SH-SY5Y (cell line): ENCODE measurements at regions not wholly inside any gene's neighbourhood (a gene's known extent, or its start where the extent isn't known, plus 50 kb on each side); places are given as distances from the start of the nearest gene placed in this dataset.

ENCODE experiments used
- GATA2 ChIP-seq: IDR thresholded peaks from 2 replicates; pipeline ENCODE4 v1.6.1; 2011; ENCODE audit warnings: mild to moderate bottlenecking, low read depth, low read length
- GATA3 ChIP-seq: IDR thresholded peaks from 2 replicates; pipeline ENCODE4 v1.6.1; 2011; ENCODE audit warnings: low read depth, mild to moderate bottlenecking, low read length, moderate library complexity

GRCh38 chr13:68057836-68058235 is 827.7 kb upstream of the PCDH9 start:
- TF ChIP-seq GATA2, result no peak

GRCh38 chr13:68056816-68057710 is 826.9 kb upstream of the PCDH9 start:
- TF ChIP-seq GATA3 (no peak), GATA2 (no peak)

GRCh38 chr13:68051910-68052309 is 821.8 kb upstream of the PCDH9 start:
- no peak for TF ChIP-seq GATA2
- no peak for TF ChIP-seq GATA3

GRCh38 chr13:68050761-68051160 is 820.6 kb upstream of the PCDH9 start:
- no peak for TF ChIP-seq GATA3
- TF ChIP-seq GATA2, result no peak

- TF ChIP-seq GATA2 (no peak), GATA3 (no peak)
Measured at GRCh38 chr13:68048802-68049359, 818.7 kb upstream of the PCDH9 start.

GRCh38 chr13:68047889-68048288 is 817.8 kb upstream of the PCDH9 start:
- TF ChIP-seq GATA2 (no peak), GATA3 (no peak)

GRCh38 chr13:68046903-68047302 is 816.8 kb upstream of the PCDH9 start:
- TF ChIP-seq GATA2 (no peak), GATA3 (no peak)

GRCh38 chr13:68030152-68030809 is 800.1 kb upstream of the PCDH9 start:
- no peak for TF ChIP-seq GATA3
- TF ChIP-seq GATA2, result no peak

GRCh38 chr13:68028701-68029100 is 798.6 kb upstream of the PCDH9 start:
- no peak for TF ChIP-seq GATA2
- TF ChIP-seq GATA3, result no peak

- TF ChIP-seq GATA2, result no peak
- TF ChIP-seq GATA3, result no peak
Measured at GRCh38 chr13:68027306-68027705, 797.2 kb upstream of the PCDH9 start.

GRCh38 chr13:68026077-68026476 is 795.9 kb upstream of the PCDH9 start:
- no peak for TF ChIP-seq GATA3
- no peak for TF ChIP-seq GATA2

GRCh38 chr13:68025604-68026003 is 795.5 kb upstream of the PCDH9 start:
- TF ChIP-seq GATA2, result no peak

- no peak for TF ChIP-seq GATA3
- no peak for TF ChIP-seq GATA2
Measured at GRCh38 chr13:68023838-68024581, 793.9 kb upstream of the PCDH9 start.

GRCh38 chr13:68019901-68020300 is 789.8 kb upstream of the PCDH9 start:
- no peak for TF ChIP-seq GATA2
- no peak for TF ChIP-seq GATA3

GRCh38 chr13:68009546-68009945 is 779.4 kb upstream of the PCDH9 start:
- TF ChIP-seq GATA3 (no peak), GATA2 (no peak)
